ENCODE measurements at regions not wholly inside any gene's neighbourhood (a gene's known extent, or its start where the extent isn't known, plus 50 kb on each side); places are given as distances from the start of the nearest gene placed in this dataset.

DNA sequence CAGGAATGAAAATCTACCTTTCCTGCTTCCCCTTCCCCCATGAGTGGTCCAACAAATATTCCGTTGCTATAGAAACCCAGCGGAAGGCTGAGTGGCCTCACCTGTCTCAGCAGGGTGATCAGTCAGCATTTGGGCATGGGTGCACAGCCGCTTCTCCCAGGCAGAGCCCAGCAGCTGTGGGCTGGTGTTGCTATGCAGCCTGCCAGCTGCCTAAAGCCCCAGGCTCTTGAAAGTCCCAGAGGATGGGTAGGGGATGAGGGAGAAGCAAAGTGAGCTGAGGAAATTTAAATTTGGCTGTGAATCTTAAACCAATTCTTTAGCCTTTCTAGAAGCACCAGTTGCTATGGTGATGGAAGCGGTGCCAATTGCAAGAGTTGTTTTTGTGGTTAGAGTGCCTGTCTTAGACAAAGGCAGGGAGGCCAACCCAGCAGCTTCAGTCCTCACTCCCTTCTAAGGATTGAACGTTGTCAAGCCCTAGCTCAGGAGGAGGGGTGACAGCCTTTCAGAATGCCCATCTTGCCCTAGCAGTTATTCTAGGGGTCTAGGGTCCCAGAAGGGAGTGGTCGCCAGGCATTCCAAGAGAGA, 151.5 kb upstream of the PITX1 start:
- Histone ChIP-seq H4K12ac (ENCODE audit: low read depth, low read length) (no peak overlapping the region), H2BK120ac (ENCODE audit: insufficient read depth, low read length, poor library complexity) (no peak overlapping the region), H3K18ac (ENCODE audit: low read length) (no peak overlapping the region), H4K8ac (ENCODE audit: low read depth, low read length) (no peak overlapping the region), H3K4me1 (ENCODE audit: control insufficient read depth in 1 of 2, insufficient read depth in 2 of 2, low read length in 2 of 2) (no peaks in the 10 kb centered on the region), H2AFZ (ENCODE audit: insufficient read depth, low read length, poor library complexity) (no peak overlapping the region), H3K9ac (ENCODE audit: low read length) (no peak overlapping the region), H2AK5ac (ENCODE audit: low read length) (no peak overlapping the region), H3K4me3 (ENCODE audit: low read depth, low read length) (no peak overlapping the region), H3K14ac (ENCODE audit: low read length) (no peak overlapping the region), H3K9me3 (ENCODE audit: insufficient read depth, low read depth, low read length) (peaks cover 2% of the 10 kb centered on the region), H2BK5ac (ENCODE audit: low read depth, low read length, poor library complexity) (no peak overlapping the region), H3K4ac (ENCODE audit: low read depth, low read length) (no peak overlapping the region), H3K27ac (ENCODE audit: low read depth, low read length) (no peak overlapping the region), H3K79me2 (ENCODE audit: control insufficient read depth, insufficient read depth, low read length, poor library complexity) (no peaks in the 10 kb centered on the region), H2BK12ac (ENCODE audit: low read length) (no peak overlapping the region), H3K27me3 (ENCODE audit: insufficient read depth, low read length) (no peaks in the 10 kb centered on the region), H4K91ac (ENCODE audit: low read depth, low read length) (no peak overlapping the region), H3K36me3 (ENCODE audit: control insufficient read depth in 1 of 2, insufficient read depth in 2 of 2, low read length in 2 of 2) (no peaks in the 10 kb centered on the region), H3K4me2 (ENCODE audit: low read length) (no peak overlapping the region), H3K23ac (ENCODE audit: low read length) (no peak overlapping the region), H3K79me1 (ENCODE audit: low read length) (no peaks in the 10 kb centered on the region)
- DNase-seq, result peak; percentile 35 to 79
- WGBS (ENCODE audit: extremely low coverage, insufficient coverage, insufficient read length), result no CpG with 5 or more reads among the region's 6 CpGs

DNA sequence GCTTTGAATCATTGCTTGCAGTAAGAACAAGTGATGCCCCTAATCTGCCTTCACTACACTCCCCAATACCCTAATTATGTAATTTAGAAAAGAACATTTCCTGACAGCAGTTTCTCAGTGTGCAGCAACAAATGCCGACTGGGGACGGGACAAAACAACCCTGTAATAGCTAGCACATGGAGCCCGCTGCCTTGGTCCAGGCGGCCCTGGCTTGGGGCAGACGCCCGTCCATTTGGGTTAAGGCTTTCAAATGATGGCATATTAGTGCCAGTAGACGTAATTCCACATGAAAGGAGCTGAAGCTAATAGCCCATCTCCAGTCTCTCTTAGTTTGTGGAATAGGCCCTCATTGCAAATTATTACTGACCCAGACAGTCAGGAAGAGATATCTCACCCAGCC, 150.6 kb upstream of the PITX1 start:
- no CpG with 5 or more reads among the region's 7 CpGs for WGBS (ENCODE audit: extremely low coverage, insufficient coverage, insufficient read length)
- no peak overlapping the region for H2BK5ac ChIP-seq (ENCODE audit: low read depth, low read length, poor library complexity)
- no peak overlapping the region for H3K4me2 ChIP-seq (ENCODE audit: low read length)
- H3K4me1 ChIP-seq (ENCODE audit: control insufficient read depth in 1 of 2, insufficient read depth in 2 of 2, low read length in 2 of 2), result peaks cover 0 to under 1% of the 10 kb centered on the region in 2 experiments
- no peaks in the 10 kb centered on the region for H3K27me3 ChIP-seq (ENCODE audit: insufficient read depth, low read length)
- no peak overlapping the region for H3K4me3 ChIP-seq (ENCODE audit: low read depth, low read length)
- no peak overlapping the region for H3K9ac ChIP-seq (ENCODE audit: low read length)
- H4K91ac ChIP-seq (ENCODE audit: low read depth, low read length), result no peak overlapping the region
- H3K14ac ChIP-seq (ENCODE audit: low read length), result no peak overlapping the region
- H2BK120ac ChIP-seq (ENCODE audit: insufficient read depth, low read length, poor library complexity), result no peak overlapping the region
- no peaks in the 10 kb centered on the region for H3K79me1 ChIP-seq (ENCODE audit: low read length)
- no peak overlapping the region for H2AFZ ChIP-seq (ENCODE audit: insufficient read depth, low read length, poor library complexity)
- no peak overlapping the region for H4K12ac ChIP-seq (ENCODE audit: low read depth, low read length)
- H3K27ac ChIP-seq (ENCODE audit: low read depth, low read length), result no peak overlapping the region
- no peak overlapping the region for H3K23ac ChIP-seq (ENCODE audit: low read length)
- no peak overlapping the region for H2BK12ac ChIP-seq (ENCODE audit: low read length)
- no peak overlapping the region for H3K4ac ChIP-seq (ENCODE audit: low read depth, low read length)
- no peak overlapping the region for H4K8ac ChIP-seq (ENCODE audit: low read depth, low read length)
- peaks cover 2% of the 10 kb centered on the region for H3K9me3 ChIP-seq (ENCODE audit: insufficient read depth, low read depth, low read length)
- DNase-seq, result no peak
- no peak overlapping the region for H3K18ac ChIP-seq (ENCODE audit: low read length)
- H2AK5ac ChIP-seq (ENCODE audit: low read length), result no peak overlapping the region
- H3K79me2 ChIP-seq (ENCODE audit: control insufficient read depth, insufficient read depth, low read length, poor library complexity), result no peaks in the 10 kb centered on the region
- no peaks in the 10 kb centered on the region for H3K36me3 ChIP-seq (ENCODE audit: control insufficient read depth in 1 of 2, insufficient read depth in 2 of 2, low read length in 2 of 2)

DNA sequence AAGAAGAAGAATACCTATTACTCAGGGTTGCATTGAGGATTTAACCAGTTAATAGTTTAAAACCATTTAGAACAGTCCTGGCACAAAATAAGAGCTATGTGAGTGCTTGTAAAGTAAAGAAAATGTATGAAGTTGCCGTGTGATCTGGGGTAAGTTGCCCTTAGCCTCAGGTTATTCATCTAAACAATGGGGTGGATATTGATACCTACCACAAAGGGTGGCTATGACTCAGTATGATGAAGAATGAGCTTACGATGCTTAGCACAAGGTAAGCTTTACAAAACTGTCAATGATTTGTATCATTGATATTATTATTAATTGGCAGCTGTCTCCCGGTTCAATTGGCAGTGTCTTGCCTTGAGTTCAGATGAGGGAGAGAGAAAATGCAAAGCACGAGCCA, 149.4 kb upstream of the PITX1 start:
- no peaks in the 10 kb centered on the region for H3K79me1 ChIP-seq (ENCODE audit: low read length)
- no peak overlapping the region for H3K18ac ChIP-seq (ENCODE audit: low read length)
- H3K4me2 ChIP-seq (ENCODE audit: low read length), result no peak overlapping the region
- H4K8ac ChIP-seq (ENCODE audit: low read depth, low read length), result no peak overlapping the region
- H3K4ac ChIP-seq (ENCODE audit: low read depth, low read length), result no peak overlapping the region
- H2BK5ac ChIP-seq (ENCODE audit: low read depth, low read length, poor library complexity), result no peak overlapping the region
- H3K14ac ChIP-seq (ENCODE audit: low read length), result no peak overlapping the region
- no peak overlapping the region for H3K27ac ChIP-seq (ENCODE audit: low read depth, low read length)
- no CpG with 5 or more reads among the region's 4 CpGs for WGBS (ENCODE audit: extremely low coverage, insufficient coverage, insufficient read length)
- no peaks in the 10 kb centered on the region for H3K36me3 ChIP-seq (ENCODE audit: control insufficient read depth in 1 of 2, insufficient read depth in 2 of 2, low read length in 2 of 2)
- DNase-seq, result no peak
- H3K4me3 ChIP-seq (ENCODE audit: low read depth, low read length), result no peak overlapping the region
- no peak overlapping the region for H3K23ac ChIP-seq (ENCODE audit: low read length)
- peaks cover 0 to 9% of the 10 kb centered on the region in 2 experiments for H3K4me1 ChIP-seq (ENCODE audit: control insufficient read depth in 1 of 2, insufficient read depth in 2 of 2, low read length in 2 of 2)
- no peaks in the 10 kb centered on the region for H3K27me3 ChIP-seq (ENCODE audit: insufficient read depth, low read length)
- no peaks in the 10 kb centered on the region for H3K79me2 ChIP-seq (ENCODE audit: control insufficient read depth, insufficient read depth, low read length, poor library complexity)
- no peak overlapping the region for H2BK120ac ChIP-seq (ENCODE audit: insufficient read depth, low read length, poor library complexity)
- no peak overlapping the region for H2AK5ac ChIP-seq (ENCODE audit: low read length)
- H2BK12ac ChIP-seq (ENCODE audit: low read length), result no peak overlapping the region
- H3K9ac ChIP-seq (ENCODE audit: low read length), result no peak overlapping the region
- H2AFZ ChIP-seq (ENCODE audit: insufficient read depth, low read length, poor library complexity), result no peak overlapping the region
- peaks cover 2% of the 10 kb centered on the region for H3K9me3 ChIP-seq (ENCODE audit: insufficient read depth, low read depth, low read length)
- no peak overlapping the region for H4K91ac ChIP-seq (ENCODE audit: low read depth, low read length)
- no peak overlapping the region for H4K12ac ChIP-seq (ENCODE audit: low read depth, low read length)

DNA sequence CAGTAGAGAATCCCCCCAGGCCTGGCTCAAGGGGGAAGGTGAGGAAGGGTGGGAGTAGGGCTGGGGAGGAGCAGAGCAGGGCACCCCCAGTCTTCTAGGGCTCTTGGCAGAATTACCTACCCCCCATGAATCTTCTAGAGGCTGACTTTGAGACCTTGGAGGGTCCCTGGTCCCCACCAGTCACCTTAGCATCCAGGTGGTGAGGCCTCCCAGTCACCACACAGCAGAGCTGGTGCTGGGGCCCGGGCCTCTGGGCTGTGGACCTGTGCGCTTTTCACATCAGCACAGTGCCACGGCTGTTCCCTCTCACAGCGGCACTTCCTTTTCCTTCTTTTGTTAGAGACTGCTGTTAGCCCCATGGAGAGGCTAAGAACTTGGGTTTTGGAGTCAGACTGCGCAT, 148.6 kb upstream of the PITX1 start:
- WGBS (ENCODE audit: extremely low coverage, insufficient coverage, insufficient read length), result no CpG with 5 or more reads among the region's 5 CpGs

More for the DNA sequence above, 148.6 kb upstream of the PITX1 start:
- Histone ChIP-seq H2AK5ac (ENCODE audit: low read length) (no peak overlapping the region), H3K14ac (ENCODE audit: low read length) (no peak overlapping the region), H3K4ac (ENCODE audit: low read depth, low read length) (no peak overlapping the region), H3K4me3 (ENCODE audit: low read depth, low read length) (no peak overlapping the region), H3K4me1 (ENCODE audit: control insufficient read depth in 1 of 2, insufficient read depth in 2 of 2, low read length in 2 of 2) (peaks cover 0 to 9% of the 10 kb centered on the region in 2 experiments), H2AFZ (ENCODE audit: insufficient read depth, low read length, poor library complexity) (no peak overlapping the region), H3K23ac (ENCODE audit: low read length) (no peak overlapping the region), H4K8ac (ENCODE audit: low read depth, low read length) (no peak overlapping the region), H3K36me3 (ENCODE audit: control insufficient read depth in 1 of 2, insufficient read depth in 2 of 2, low read length in 2 of 2) (no peaks in the 10 kb centered on the region), H3K27ac (ENCODE audit: low read depth, low read length) (no peak overlapping the region), H3K9me3 (ENCODE audit: insufficient read depth, low read depth, low read length) (peaks cover 2% of the 10 kb centered on the region), H4K91ac (ENCODE audit: low read depth, low read length) (no peak overlapping the region), H3K18ac (ENCODE audit: low read length) (no peak overlapping the region), H2BK12ac (ENCODE audit: low read length) (no peak overlapping the region), H2BK5ac (ENCODE audit: low read depth, low read length, poor library complexity) (no peak overlapping the region), H3K79me1 (ENCODE audit: low read length) (no peaks in the 10 kb centered on the region), H3K79me2 (ENCODE audit: control insufficient read depth, insufficient read depth, low read length, poor library complexity) (no peaks in the 10 kb centered on the region), H3K4me2 (ENCODE audit: low read length) (no peak overlapping the region), H3K9ac (ENCODE audit: low read length) (no peak overlapping the region), H3K27me3 (ENCODE audit: insufficient read depth, low read length) (no peaks in the 10 kb centered on the region), H2BK120ac (ENCODE audit: insufficient read depth, low read length, poor library complexity) (no peak overlapping the region), H4K12ac (ENCODE audit: low read depth, low read length) (no peak overlapping the region)
- no peak for DNase-seq
